ENCODE measurements at regions not wholly inside any gene's neighbourhood (a gene's known extent, or its start where the extent isn't known, plus 50 kb on each side); places are given as distances from the start of the nearest gene placed in this dataset.
"Not testable (repeated sequence)": the region's sequence is repeated elsewhere in the genome, so short reads cannot be mapped to it uniquely, and the experiment has no call there.

DNA sequence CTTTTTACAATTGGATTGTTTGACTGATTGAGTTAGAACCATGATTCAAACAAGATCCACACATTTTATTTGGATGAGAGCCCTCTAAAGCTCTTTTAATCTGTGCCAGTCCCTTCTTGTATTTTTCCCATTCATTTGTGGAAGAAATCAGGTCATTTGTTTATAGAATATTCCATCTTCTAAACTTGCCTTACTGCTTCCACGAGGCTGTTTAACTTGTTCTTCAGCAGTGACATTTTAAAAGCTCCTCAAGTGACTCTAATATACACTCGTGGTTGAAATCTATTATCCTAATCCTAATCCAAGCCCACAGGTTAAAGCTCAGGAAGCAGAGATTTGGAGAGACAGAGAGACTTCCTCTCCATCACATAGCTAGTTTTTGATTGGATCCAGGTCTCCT is 155.4 kb upstream of the SVIL start:
- no peak for DNase-seq (ENCODE audit: low spot score in 2 of 2)
- Mint-ChIP-seq H3K4me3 (no peak overlapping the region), H3K9me3 (no peaks in the 10 kb centered on the region), H3K36me3 (no peaks in the 10 kb centered on the region), H3K27ac (no peak overlapping the region), H3K4me1 (no peaks in the 10 kb centered on the region)
- ATAC-seq: no peak

DNA sequence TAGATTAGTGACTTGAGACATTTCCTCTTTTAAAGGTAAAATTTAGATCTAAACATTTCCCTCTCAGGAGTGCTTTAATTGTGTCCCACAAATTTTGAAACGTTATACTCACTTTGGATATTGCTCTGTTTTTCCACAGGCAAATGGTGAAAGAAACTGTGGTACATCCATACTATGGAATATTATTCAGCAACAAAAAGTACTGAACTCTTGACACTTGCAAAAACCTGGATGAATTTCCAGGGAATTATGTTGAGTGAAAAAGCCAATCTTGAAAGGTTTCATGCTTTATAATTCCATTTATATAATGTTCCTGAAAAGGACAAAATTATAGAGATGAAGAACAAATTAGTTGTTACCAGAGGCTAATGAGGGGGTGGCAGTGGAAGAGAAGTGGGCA is 153.3 kb upstream of the SVIL start:
- DNase-seq (ENCODE audit: low spot score in 2 of 2) (no peak), ATAC-seq (no peak)
- no peaks in the 10 kb centered on the region for H3K36me3 Mint-ChIP-seq
- H3K4me1 Mint-ChIP-seq: peaks cover 5% of the 10 kb centered on the region
- H3K27ac Mint-ChIP-seq: no peak overlapping the region
- no peak overlapping the region for H3K4me3 Mint-ChIP-seq
- H3K9me3 Mint-ChIP-seq: no peaks in the 10 kb centered on the region

DNA sequence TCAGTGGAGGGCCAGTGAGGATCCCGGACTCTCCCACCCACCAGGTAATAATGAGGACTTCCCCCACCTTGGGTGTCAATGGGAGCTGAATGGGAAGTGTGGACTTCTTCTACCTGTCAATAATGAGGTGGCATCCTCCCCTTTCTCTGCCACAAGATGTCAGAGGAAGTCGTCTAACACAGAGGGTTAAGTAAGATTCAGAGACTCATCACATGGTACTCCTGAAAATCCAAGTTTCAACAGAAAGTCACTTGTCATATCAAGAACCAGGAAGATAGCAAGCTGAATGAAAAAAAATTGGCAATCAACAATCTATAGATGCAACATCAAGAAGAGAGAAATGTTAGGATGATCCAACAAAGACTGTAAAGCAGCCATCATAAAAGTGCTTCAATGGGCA is 150.9 kb upstream of the SVIL start:
- H3K36me3 Mint-ChIP-seq: no peaks in the 10 kb centered on the region
- peaks cover 7% of the 10 kb centered on the region for H3K4me1 Mint-ChIP-seq
- ATAC-seq (no peak), DNase-seq (ENCODE audit: low spot score in 2 of 2) (no peak)
- no peaks in the 10 kb centered on the region for H3K9me3 Mint-ChIP-seq
- no peak overlapping the region for H3K4me3 Mint-ChIP-seq
- H3K27ac Mint-ChIP-seq: no peak overlapping the region

DNA sequence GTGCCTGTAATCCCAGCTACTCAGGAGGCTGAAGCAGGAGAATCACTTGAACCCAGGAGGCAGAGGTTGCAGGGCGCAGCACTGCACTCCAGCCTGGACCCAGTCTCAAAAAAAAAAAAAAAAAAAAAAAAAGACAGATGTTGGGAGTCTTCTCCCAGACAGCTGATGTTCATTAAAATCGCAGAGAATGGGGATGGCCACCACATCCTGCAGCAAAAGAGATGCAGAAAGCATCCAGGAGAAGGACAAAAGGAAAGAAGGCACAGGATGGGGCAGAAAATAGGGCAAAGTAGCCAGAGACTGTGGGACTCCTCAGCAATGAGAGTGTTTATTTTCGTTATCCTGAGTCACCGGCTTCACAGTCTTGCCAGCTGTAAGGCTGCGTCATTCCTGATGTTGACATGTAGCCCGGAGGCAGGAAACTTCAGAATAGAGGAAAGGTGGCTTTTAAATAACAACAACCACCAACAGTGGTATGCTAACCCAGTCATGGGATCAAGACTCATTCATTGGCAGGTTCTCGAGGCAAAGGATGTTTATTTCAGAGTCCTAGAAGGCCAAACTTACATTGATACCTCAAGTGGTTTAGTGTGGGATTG is 149.5 kb upstream of the SVIL start:
- no peaks in the 10 kb centered on the region for H3K36me3 Mint-ChIP-seq
- no peak for ATAC-seq
- H3K4me3 Mint-ChIP-seq: no peak overlapping the region
- DNase-seq (ENCODE audit: low spot score in 2 of 2): no peak
- H3K9me3 Mint-ChIP-seq: no peaks in the 10 kb centered on the region
- no peak overlapping the region for H3K27ac Mint-ChIP-seq
- peaks cover 7% of the 10 kb centered on the region for H3K4me1 Mint-ChIP-seq

DNA sequence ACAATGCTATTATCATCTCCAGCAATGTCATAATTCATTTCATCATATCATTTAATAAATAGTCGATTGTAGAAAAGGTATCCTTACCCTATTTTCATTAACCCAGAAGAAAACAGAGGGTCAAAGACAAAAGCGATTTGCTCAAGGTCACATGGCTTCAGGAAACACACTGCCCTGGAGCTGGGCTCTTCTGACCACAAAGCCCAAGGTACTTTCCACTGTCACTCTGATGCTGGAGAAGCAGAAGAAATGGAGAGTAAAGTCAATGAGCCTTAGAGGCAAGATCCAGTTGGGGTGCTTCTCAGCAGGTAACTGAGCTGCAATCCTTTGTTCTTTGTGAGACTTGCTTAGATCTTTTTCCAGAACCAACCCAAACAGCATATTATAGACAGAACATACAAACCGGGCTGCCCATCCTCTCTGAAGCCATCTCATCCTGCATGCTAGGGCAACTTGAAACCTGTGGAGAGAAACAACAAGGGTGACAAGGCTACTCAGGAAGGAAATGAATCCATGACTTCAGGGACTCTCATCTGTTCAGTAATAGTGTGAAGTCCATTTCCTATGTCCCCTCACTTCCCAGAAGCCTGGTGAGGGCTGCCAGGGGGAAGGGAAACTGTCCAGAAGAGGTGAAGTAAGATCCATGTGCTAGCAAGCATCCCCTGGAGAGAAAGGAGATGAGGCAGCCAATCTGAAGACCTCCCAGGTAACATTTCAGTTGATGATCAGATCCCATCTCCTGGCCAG is 148.6 kb upstream of the SVIL start:
- no peak for ATAC-seq
- Mint-ChIP-seq H3K27ac (no peak overlapping the region), H3K9me3 (no peaks in the 10 kb centered on the region), H3K36me3 (no peaks in the 10 kb centered on the region), H3K4me1 (peaks cover 7% of the 10 kb centered on the region), H3K4me3 (no peak overlapping the region)
- no peak for DNase-seq (ENCODE audit: low spot score in 2 of 2)

DNA sequence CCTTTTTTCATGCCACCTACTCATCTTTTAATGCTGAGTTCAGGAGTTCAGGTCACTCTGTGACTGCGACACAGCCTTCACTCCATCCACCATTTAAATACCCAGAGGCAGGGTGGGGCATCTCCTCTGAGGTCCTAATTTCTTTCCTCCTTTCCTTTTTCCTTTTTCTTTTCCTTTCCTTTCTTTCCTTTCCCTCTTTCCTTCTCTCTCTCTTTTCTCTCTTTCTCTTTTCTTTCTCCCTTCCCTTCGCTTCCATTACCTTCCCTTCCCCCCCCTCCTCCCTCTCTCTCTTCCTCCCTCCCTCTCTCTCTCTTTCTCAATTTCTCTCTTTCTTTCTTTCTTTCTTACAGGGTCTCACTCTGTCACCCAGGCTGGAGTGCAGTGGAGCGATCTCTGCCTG is 145.9 kb upstream of the SVIL start:
- Mint-ChIP-seq H3K4me3 (no peak overlapping the region), H3K9me3 (no peaks in the 10 kb centered on the region), H3K27ac (no peak overlapping the region), H3K36me3 (no peaks in the 10 kb centered on the region), H3K4me1 (peaks cover 7% of the 10 kb centered on the region)
- ATAC-seq (no peak), DNase-seq (ENCODE audit: low spot score in 2 of 2) (no peak)

DNA sequence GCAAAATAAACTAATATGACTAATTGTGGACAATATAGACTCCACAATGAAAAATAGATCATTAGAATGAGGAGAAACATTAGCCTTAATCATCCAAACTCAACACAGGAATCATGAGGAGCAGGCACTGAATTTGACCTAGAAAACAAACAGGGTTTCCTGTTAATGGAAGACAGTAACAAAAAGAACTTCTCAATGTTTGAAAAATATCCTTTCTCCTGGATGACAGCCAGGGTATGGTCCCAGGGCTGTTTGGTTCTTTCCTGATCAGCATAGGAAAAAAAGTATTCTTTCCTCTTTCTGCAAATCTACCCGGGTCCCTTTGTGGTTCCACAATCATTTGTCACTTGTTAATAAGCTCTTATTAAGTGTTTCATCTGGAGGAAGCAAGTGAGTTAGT is 145.3 kb upstream of the SVIL start:
- no peak overlapping the region for H3K4me3 Mint-ChIP-seq
- ATAC-seq (no peak), DNase-seq (ENCODE audit: low spot score in 2 of 2) (no peak)
- no peak overlapping the region for H3K27ac Mint-ChIP-seq
- peaks cover 7% of the 10 kb centered on the region for H3K4me1 Mint-ChIP-seq
- H3K9me3 Mint-ChIP-seq: no peaks in the 10 kb centered on the region
- H3K36me3 Mint-ChIP-seq: no peaks in the 10 kb centered on the region

DNA sequence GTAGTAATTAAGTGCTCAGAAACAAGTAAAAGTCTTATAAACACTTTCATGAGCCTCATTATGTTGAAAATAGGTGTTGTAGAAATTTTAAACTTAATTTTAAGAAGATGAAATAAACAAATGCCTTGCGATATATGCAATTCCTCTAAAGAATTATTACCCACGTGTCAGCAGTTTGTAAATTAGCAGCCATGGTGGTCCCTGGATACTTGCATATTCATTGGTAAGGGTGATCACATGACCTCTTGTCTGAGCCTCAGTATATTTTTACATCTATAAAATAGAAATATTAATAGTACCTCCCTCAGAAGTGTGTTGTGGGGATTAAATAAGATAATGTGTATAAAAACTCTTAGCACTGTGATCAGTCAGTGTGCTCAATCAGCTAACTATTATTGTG is 141.5 kb upstream of the SVIL start:
- Mint-ChIP-seq H3K4me1 (peaks cover 10% of the 10 kb centered on the region), H3K9me3 (no peaks in the 10 kb centered on the region), H3K4me3 (no peak overlapping the region), H3K27ac (no peak overlapping the region), H3K36me3 (no peaks in the 10 kb centered on the region)
- no peak for DNase-seq (ENCODE audit: low spot score in 2 of 2)
- ATAC-seq: no peak

DNA sequence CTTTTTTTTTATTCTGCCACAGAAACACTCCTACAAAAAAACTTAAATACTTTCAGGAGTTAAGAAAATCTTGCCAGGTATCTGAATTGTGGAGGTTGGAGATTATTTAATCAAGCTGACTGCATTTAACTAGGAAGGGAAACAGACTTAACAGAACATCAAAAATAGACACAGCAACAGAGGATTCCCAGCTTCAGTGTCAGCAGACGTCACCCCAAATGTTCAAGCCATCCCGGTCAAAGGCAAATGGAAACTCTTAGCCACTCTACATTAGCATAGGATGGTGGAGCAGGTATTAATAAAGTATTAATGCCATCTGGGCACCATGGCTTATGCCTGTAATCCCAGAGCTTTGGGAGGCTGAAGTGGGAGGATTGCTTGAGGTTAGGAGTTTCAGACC is 139.7 kb upstream of the SVIL start:
- ATAC-seq (no peak), DNase-seq (ENCODE audit: low spot score in 2 of 2) (no peak)
- Mint-ChIP-seq H3K36me3 (no peaks in the 10 kb centered on the region), H3K4me3 (no peak overlapping the region), H3K9me3 (no peaks in the 10 kb centered on the region), H3K4me1 (peaks cover 10% of the 10 kb centered on the region), H3K27ac (no peak overlapping the region)

DNA sequence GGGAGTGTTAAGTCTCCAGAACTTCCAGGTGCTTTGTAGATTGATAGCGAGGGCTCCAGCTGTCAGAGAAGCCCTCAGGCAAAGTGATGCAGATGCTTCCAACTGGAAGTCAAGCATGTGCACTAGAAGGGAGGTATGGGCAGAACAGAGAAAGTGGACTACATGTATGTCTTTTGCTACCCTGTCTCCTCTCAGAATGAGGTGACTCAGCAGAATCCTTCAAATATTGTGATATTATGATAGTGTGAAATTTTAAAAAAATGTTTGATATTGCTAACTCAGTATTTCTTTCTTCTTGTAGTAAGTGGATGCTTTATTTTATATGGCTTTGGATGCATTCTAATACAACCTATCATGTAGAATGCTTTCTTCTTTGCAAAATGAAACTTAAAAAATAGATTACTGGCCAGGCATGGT is 138.9 kb upstream of the SVIL start:
- Mint-ChIP-seq H3K4me3 (no peak overlapping the region), H3K9me3 (no peaks in the 10 kb centered on the region), H3K36me3 (no peaks in the 10 kb centered on the region), H3K27ac (no peak overlapping the region), H3K4me1 (peaks cover 10% of the 10 kb centered on the region)
- ATAC-seq (no peak), DNase-seq (ENCODE audit: low spot score in 2 of 2) (no peak)

DNA sequence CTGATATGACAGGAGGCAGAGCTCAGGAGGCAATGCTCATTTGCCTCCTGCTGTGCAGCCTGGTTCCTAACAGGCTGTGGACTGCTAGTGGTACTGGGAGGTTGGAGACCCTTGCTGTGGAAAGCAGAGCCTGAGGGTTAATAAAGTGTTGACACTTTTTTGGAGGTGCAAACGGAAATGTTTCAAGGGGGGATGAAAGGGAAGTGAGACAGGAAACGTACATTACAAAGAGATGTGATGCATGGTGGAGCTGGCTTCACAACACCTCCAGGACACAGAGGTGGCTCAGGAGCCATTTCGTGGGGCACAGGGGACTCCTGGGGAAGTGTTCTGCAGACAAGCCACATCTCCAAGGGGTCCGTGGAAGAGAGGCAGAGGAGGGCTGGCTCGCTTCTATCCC is 137.6 kb upstream of the SVIL start:
- no peaks in the 10 kb centered on the region for H3K9me3 Mint-ChIP-seq
- H3K4me3 Mint-ChIP-seq: no peak overlapping the region
- ATAC-seq: no peak
- no peak for DNase-seq (ENCODE audit: low spot score in 2 of 2)
- H3K36me3 Mint-ChIP-seq: no peaks in the 10 kb centered on the region
- peak overlapping the region; percentile 13 for H3K27ac Mint-ChIP-seq
- H3K4me1 Mint-ChIP-seq: peaks cover 10% of the 10 kb centered on the region

DNA sequence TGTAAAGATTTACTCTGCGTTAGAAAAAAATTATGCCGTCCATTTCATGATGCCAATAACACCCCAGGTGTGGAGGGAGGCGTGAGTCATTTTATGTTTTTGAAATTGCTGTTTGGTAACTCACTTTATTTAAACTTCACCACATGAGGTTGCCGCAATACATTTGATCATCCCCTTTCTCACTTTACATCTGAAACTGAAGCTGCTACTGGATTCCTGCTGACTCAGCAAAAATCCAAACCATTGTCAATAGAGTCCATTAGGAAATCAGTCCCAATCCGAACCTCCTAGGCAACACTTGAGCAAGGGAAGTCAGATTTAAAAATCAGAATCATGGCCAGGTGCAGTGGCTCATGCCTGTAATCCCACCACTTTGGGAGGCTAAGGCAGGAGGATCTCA is 136.6 kb upstream of the SVIL start:
- no peak for ATAC-seq
- DNase-seq (ENCODE audit: low spot score in 2 of 2): no peak
- Mint-ChIP-seq H3K9me3 (no peaks in the 10 kb centered on the region), H3K27ac (no peak overlapping the region), H3K4me1 (peaks cover 10% of the 10 kb centered on the region), H3K4me3 (no peak overlapping the region), H3K36me3 (no peaks in the 10 kb centered on the region)

DNA sequence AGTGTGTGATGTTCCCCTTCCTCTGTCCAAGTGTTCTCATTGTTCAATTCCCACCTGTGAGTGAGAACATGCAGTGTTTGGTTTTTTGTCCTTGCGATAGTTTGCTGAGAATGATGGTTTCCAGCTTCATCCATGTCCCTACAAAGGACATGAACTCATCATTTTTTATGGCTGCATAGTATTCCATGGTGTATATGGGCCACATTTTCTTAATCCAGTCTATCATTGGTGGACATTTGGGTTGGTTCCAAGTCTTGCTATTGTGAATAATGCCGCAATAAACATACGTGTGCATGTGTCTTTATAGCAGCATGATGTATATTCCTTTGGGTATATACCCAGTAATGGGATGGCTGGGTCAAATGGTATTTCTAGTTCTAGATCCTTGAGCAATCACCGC is 134.5 kb upstream of the SVIL start:
- not testable (repeated sequence) for H3K36me3 Mint-ChIP-seq; H3K4me1 Mint-ChIP-seq; H3K27ac Mint-ChIP-seq; ATAC-seq; DNase-seq (ENCODE audit: low spot score in 2 of 2); H3K4me3 Mint-ChIP-seq; H3K9me3 Mint-ChIP-seq

DNA sequence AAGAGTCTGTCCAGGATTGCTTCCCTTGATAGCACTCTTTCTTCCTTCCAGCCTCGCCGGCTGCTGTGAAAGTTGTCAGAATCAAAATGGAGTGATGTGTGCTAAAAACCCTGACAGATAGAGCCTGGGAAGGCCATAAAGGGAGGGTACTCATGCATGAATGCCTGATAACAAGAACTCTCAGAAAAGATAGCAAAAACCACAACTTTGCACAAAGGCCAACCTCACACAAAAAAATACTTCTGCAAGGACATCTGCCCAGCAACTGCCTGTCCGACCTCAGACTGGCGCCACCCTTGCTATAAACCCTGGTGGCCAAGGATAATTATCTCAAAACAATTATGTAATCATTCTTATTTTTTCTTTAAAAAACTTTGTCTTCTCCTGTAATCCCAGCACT is 133.2 kb upstream of the SVIL start:
- Mint-ChIP-seq H3K27ac (no peak overlapping the region), H3K4me1 (peaks cover 9% of the 10 kb centered on the region), H3K36me3 (no peaks in the 10 kb centered on the region), H3K4me3 (no peak overlapping the region), H3K9me3 (no peaks in the 10 kb centered on the region)
- ATAC-seq (no peak), DNase-seq (ENCODE audit: low spot score in 2 of 2) (no peak)

DNA sequence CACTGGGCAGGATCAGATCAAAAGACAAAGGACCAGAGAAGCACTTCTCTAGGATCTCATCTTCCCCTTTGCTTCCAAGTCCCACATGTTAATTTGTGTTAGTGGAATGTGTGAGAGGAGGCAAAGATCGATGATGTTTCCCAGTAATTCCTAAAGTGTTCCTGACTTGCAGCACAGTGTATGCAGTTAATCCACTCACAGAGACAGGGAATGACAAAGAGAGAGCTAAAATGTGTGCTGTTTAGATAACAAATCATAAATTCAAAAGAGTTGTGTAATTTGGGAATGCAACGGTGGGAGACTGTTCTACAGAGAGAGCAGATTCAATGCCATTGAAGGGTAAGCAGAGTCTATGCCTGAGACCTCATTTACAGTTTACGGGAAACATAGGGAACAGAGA is 132.0 kb upstream of the SVIL start:
- H3K36me3 Mint-ChIP-seq: no peaks in the 10 kb centered on the region
- no peak overlapping the region for H3K27ac Mint-ChIP-seq
- DNase-seq (ENCODE audit: low spot score in 2 of 2) (no peak), ATAC-seq (no peak)
- no peak overlapping the region for H3K4me3 Mint-ChIP-seq
- H3K9me3 Mint-ChIP-seq: no peaks in the 10 kb centered on the region
- no peaks in the 10 kb centered on the region for H3K4me1 Mint-ChIP-seq

DNA sequence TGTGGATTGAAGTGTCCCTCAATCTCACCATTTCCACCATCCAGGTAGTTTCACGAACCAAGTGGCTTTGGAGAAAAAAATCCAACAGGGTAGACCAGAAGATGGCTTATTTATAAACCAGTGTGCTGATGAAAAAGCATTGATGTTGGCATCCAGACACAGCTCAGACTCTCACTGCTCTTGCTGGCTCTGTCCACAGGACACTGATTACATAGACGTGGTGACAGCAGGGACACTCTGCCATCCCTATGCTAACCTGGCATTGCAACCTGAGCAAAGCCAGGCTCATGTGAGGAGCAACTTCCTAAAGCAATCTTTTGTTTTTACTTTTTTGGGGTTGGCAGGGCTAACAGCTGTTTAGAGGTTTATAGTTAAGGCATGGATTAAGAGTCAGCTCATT is 130.6 kb upstream of the SVIL start:
- H3K9me3 Mint-ChIP-seq: no peaks in the 10 kb centered on the region
- no peak for ATAC-seq
- H3K4me3 Mint-ChIP-seq: no peak overlapping the region

More for the DNA sequence above, 130.6 kb upstream of the SVIL start:
- no peak overlapping the region for H3K27ac Mint-ChIP-seq
- no peaks in the 10 kb centered on the region for H3K36me3 Mint-ChIP-seq
- no peak for DNase-seq (ENCODE audit: low spot score in 2 of 2)
- no peaks in the 10 kb centered on the region for H3K4me1 Mint-ChIP-seq
